Panc1 (cell line): ENCODE measurements at regions not wholly inside any gene's neighbourhood (a gene's known extent, or its start where the extent isn't known, plus 50 kb on each side); places are given as distances from the start of the nearest gene placed in this dataset.
"Not testable (repeated sequence)": the region's sequence is repeated elsewhere in the genome, so short reads cannot be mapped to it uniquely, and the experiment has no call there.

Experiments used
- ATAC-seq: fragments of 200-7000 bp; cut with Tn5 transposase; 2 replicates; pipeline ENCODE4 v1.9.1; 2020; ENCODE audit warnings: mild to moderate bottlenecking, moderate library complexity
- BruUV-seq: library from RNA; stranded (reverse); fragments of 400-500 nt; replicated peaks from 2 replicates; lab custom pipeline; 2021; lab: Mats Ljungman, UMichigan
- CTCF ChIA-PET: fragments of 300-600 bp; sonication (Branson Sonifier 250); formaldehyde crosslinking; loops from one replicate; lab custom pipeline; 2022; ENCODE audit warnings: antibody characterized with exemption; lab: Charles Lee
- POLR2A ChIA-PET: fragments of 300-600 bp; sonication (Branson Sonifier 250); formaldehyde crosslinking; loops from one replicate; lab custom pipeline; 2022; ENCODE audit warnings: antibody characterized with exemption; lab: Charles Lee
- DNase-seq: peaks from one replicate; pipeline ENCODE4 v3.0.0-alpha.2; 2010; ENCODE audit warnings: low read depth, low spot score
- H3K27ac ChIP-seq: 2 replicates; pipeline ENCODE4 v1.5.1; 2011; ENCODE audit warnings: mild to moderate bottlenecking, low read length, inconsistent platforms
- H3K27me3 ChIP-seq: fragments of 200-500 bp; sonication (Bioruptor generic); 2 replicates; pipeline ENCODE4 v1.6.0; 2014; ENCODE audit warnings: low read length, inconsistent platforms; ENCODE audit not compliant: control insufficient read depth, insufficient read depth
- H3K36me3 ChIP-seq: fragments of 200-500 bp; sonication (Bioruptor generic); 2 replicates; pipeline ENCODE4 v1.5.1; 2014; ENCODE audit warnings: inconsistent platforms, mild to moderate bottlenecking, low read length, moderate library complexity; ENCODE audit not compliant: control insufficient read depth, insufficient read depth
- H3K4me1 ChIP-seq: 2 replicates; pipeline ENCODE4 v1.5.1; 2011; ENCODE audit warnings: inconsistent platforms, mild to moderate bottlenecking, low read length, moderate library complexity; ENCODE audit not compliant: control insufficient read depth, insufficient read depth
- H3K4me3 ChIP-seq, 2 experiments: 2 replicates each; pipeline ENCODE4 v1.5.1; 2011 to 2012; ENCODE audit warnings: low read depth in 2 of 2, low read length in 2 of 2, mild to moderate bottlenecking in 2 of 2, inconsistent platforms in 1 of 2, moderate library complexity in 1 of 2
- H3K9me3 ChIP-seq: fragments of 200-500 bp; sonication (Bioruptor generic); 2 replicates; pipeline ENCODE4 v1.5.1; 2014; ENCODE audit warnings: low read depth, mild to moderate bottlenecking, inconsistent platforms, low read length, moderate library complexity; ENCODE audit not compliant: control insufficient read depth, insufficient read depth
- CTCF ChIP-seq: fragments of 450-650 bp; IDR thresholded peaks from 2 replicates; pipeline ENCODE4 v1.5.1; 2017; ENCODE audit warnings: mild to moderate bottlenecking
- POLR2AphosphoS5 ChIP-seq: IDR thresholded peaks from 2 replicates; pipeline ENCODE4 v1.6.1; 2012; ENCODE audit warnings: mild to moderate bottlenecking, low read depth, low read length, moderate library complexity
- REST ChIP-seq, 2 experiments: IDR thresholded peaks; 2 replicates each; pipeline ENCODE4 v1.6.1; 2011 to 2012; ENCODE audit warnings: low read depth in 2 of 2, control low read depth in 1 of 2, low read length in 1 of 2, mild to moderate bottlenecking in 1 of 2, moderate library complexity in 1 of 2; ENCODE audit not compliant: insufficient read depth in 1 of 2
- SIN3A ChIP-seq: IDR thresholded peaks from 2 replicates; pipeline ENCODE4 v1.6.1; 2012; ENCODE audit warnings: low read depth, mild to moderate bottlenecking, low read length, moderate library complexity, borderline replicate concordance; ENCODE audit not compliant: insufficient read depth
- TCF7L2 ChIP-seq: IDR thresholded peaks from 2 replicates; pipeline ENCODE4 v1.6.1; 2011; ENCODE audit warnings: mild to moderate bottlenecking, low read depth, low read length, inconsistent platforms
- in situ Hi-C: cut with HindIII; loops from 2 replicates; pipeline ENCODE4 v1.10.0; 2016; ENCODE audit warnings: low sequenced_read_pairs, low pct_unique_long_range_greater_than_20kb
- intact Hi-C: fragments of 100-400 bp; cut with micrococcal nuclease; formaldehyde crosslinking; loops from one replicate; pipeline ENCODE4 v1.10.0; 2022; ENCODE audit not compliant: unreplicated experiment

- H3K27me3 ChIP-seq = no peaks in the 10 kb centered on the region
- H3K4me1 ChIP-seq = no peaks in the 10 kb centered on the region
- DNase-seq (no peak), ATAC-seq (no peak)
- in situ Hi-C loops (no loop called here), intact Hi-C loops (no loop called here)
- BruUV-seq = no TSS peak
- H3K4me3 ChIP-seq = no peak overlapping the region
- H3K9me3 ChIP-seq = no peaks in the 10 kb centered on the region
- ChIA-PET POLR2A (no interaction called here), CTCF (no interaction called here)
- TF ChIP-seq REST (IDR thresholded peaks at IDR 0.05; ENCODE audit: insufficient read depth in 1 of 2, low read depth in 2 of 2, low read length in 1 of 2) = no peak
- no peak for TF ChIP-seq POLR2AphosphoS5
- no peak for TF ChIP-seq CTCF
- TF ChIP-seq SIN3A = no peak
- no peak for TF ChIP-seq TCF7L2
- no peaks in the 10 kb centered on the region for H3K36me3 ChIP-seq
- H3K27ac ChIP-seq = no peak overlapping the region
Measured at GRCh38 chr10:7108141-7108540, 302.7 kb downstream of the SFMBT2 start.

- Histone ChIP-seq H3K36me3 (no peaks in the 10 kb centered on the region), H3K4me3 (no peak overlapping the region), H3K27me3 (no peaks in the 10 kb centered on the region), H3K4me1 (no peaks in the 10 kb centered on the region), H3K9me3 (no peaks in the 10 kb centered on the region), H3K27ac (no peak overlapping the region)
- ChIA-PET POLR2A (no interaction called here), CTCF (no interaction called here)
- BruUV-seq = no TSS peak
- in situ Hi-C loops = no loop called here
- TF ChIP-seq POLR2AphosphoS5 = no peak
- intact Hi-C loops = no loop called here
- ATAC-seq (no peak), DNase-seq (no peak)
Measured at GRCh38 chr10:7107285-7107684, 303.5 kb downstream of the SFMBT2 start.

- BruUV-seq, H3K9me3 ChIP-seq, POLR2A ChIA-PET, ATAC-seq, in situ Hi-C loops, DNase-seq, H3K27ac ChIP-seq, H3K36me3 ChIP-seq, H3K4me3 ChIP-seq, CTCF ChIA-PET, intact Hi-C loops, H3K27me3 ChIP-seq, H3K4me1 ChIP-seq: not testable (repeated sequence)
Measured at GRCh38 chr10:7104379-7104778, 306.5 kb downstream of the SFMBT2 start.
